Fibroblast of lung (primary cell): ENCODE measurements at regions not wholly inside any gene's neighbourhood (a gene's known extent, or its start where the extent isn't known, plus 50 kb on each side); places are given as distances from the start of the nearest gene placed in this dataset.

Experiments used
- EZH2 ChIP-seq: IDR thresholded peaks from 2 replicates; pipeline ENCODE4 v1.5.1; 2012; ENCODE audit warnings: low read length, control low read depth, mild to moderate bottlenecking; ENCODE audit errors: missing control alignments
- TF ChIP-seq, protein P1 (sequence below), 2 donors: IDR thresholded peaks in 1 of 2; conservative IDR thresholded peaks in 1 of 2; 1 replicate in 1 of 2; 2 replicates in 1 of 2; pipeline ENCODE4 v1.5.1; 2011 to 2012; ENCODE audit warnings: low read length in 2 of 2, control low read depth in 1 of 2, inconsistent platforms in 1 of 2, low read depth in 1 of 2, mild to moderate bottlenecking in 1 of 2

DNA sequence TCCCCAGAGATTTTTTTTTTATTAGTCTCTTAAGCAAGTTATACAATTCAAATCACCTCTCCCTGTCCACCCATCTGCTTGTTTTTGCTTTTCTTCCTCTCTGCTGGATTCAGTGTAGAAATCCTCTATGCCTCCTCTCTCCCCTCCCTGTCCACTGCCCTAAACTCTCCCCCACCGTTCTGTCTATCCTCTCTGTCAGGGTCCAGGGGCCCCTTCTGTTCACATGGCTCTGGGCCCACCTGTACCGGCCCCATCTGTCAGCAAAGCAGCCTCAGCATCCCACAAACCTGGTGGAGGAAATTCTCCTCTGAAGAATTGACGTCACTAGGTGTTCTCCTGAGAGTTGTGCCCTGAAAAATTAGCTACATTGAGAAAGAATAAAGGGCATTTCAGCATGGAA, 137.6 kb upstream of the CMC1 start:
- TF ChIP-seq, protein P1, sequence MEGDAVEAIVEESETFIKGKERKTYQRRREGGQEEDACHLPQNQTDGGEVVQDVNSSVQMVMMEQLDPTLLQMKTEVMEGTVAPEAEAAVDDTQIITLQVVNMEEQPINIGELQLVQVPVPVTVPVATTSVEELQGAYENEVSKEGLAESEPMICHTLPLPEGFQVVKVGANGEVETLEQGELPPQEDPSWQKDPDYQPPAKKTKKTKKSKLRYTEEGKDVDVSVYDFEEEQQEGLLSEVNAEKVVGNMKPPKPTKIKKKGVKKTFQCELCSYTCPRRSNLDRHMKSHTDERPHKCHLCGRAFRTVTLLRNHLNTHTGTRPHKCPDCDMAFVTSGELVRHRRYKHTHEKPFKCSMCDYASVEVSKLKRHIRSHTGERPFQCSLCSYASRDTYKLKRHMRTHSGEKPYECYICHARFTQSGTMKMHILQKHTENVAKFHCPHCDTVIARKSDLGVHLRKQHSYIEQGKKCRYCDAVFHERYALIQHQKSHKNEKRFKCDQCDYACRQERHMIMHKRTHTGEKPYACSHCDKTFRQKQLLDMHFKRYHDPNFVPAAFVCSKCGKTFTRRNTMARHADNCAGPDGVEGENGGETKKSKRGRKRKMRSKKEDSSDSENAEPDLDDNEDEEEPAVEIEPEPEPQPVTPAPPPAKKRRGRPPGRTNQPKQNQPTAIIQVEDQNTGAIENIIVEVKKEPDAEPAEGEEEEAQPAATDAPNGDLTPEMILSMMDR (conservative IDR thresholded peaks at IDR 0.05 in 1 of 2, IDR thresholded peaks at IDR 0.05 in 1 of 2; ENCODE audit: low read depth in 1 of 2, low read length in 2 of 2), result no peak
- TF ChIP-seq EZH2, result no peak
